CD4-positive, alpha-beta T cell treated with Interleukin-17A for 4 hours (primary cell): ENCODE measurements at regions not wholly inside any gene's neighbourhood (a gene's known extent, or its start where the extent isn't known, plus 50 kb on each side); places are given as distances from the start of the nearest gene placed in this dataset.
"Not testable (repeated sequence)": the region's sequence is repeated elsewhere in the genome, so short reads cannot be mapped to it uniquely, and the experiment has no call there.

Experiments
- DNase-seq: peaks from one replicate; pipeline ENCODE4 v3.0.0-alpha.2; 2020; ENCODE audit warnings: mixed read lengths

DNA sequence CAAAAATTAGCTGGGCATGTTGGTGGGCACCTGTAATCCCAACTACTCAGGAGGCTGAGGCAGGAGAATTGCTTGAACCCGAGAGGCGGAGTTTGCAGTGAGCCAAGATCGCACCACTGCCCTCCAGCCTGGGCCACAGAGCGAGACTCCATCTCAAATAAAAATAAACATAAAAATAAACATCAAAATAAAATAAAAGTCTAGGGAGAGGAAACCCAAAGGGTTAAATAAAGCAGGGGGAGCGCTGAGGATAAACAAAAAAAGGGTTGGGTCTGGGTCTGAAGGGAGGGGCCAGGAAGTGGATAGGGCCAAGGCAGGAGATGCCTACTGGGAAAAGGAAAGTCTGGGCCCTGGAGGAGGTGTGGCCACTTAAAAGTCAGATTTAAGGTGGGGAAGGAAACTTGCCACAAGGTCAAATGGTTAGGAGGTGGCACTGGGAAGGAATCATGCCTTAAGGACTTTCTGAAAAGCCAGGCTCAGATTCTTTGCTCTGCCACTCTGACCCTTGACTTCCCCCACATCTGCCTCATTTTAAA, 150.0 kb downstream of the ADSS2 start:
- DNase-seq = no peak

DNA sequence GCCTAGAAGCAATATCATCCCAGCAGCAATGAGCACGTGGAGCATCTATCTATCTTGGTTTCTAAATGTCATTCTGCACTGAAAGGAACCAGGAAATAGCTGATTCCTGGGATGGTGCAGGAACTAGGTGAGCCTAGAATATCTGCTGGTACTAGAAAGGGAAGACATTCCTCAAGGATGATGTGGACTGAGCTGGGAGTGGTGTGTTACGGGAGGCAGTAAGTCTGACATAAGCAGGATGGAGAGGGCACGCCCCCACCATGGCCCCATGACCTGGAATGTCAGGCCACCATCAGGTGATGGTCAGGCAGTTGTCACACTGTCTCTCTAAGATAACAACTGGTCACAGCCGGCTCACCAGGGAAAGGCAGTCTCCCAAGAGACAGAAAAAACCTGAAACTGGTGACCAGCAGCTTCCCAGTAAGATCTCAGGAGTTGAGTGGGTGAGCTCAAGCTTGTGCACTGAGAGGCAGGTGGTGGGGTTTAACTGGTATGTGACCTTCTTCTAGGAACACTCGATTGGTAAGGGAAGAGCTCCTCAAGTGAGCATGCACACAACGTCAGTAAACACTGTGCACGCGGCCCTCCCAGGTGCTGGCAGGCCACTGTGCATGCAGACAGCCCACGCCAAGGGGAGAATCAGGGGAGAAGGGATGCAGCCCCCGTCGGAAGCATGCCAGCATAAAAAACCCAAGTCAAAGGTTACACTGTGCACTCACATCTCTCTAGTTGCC, 148.7 kb downstream of the ADSS2 start:
- no peak for DNase-seq

DNA sequence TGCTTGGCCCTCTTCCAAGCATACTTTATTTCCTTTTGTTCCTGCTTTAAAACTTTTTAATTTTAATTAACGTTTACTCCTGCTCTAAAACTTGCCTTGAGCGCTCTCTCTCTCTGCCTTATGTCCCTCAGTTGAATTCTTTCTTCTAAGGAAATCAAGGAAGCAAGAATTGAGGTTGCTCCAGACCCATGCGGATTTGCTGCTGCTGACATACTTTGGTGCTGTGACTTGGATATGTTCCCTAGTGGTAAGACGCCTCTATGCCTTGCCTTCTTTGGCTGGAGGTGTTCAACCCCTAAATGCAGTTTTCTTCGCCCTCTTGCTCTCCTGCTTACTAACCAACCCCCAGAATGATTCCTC, 148.1 kb downstream of the ADSS2 start:
- DNase-seq = no peak

DNA sequence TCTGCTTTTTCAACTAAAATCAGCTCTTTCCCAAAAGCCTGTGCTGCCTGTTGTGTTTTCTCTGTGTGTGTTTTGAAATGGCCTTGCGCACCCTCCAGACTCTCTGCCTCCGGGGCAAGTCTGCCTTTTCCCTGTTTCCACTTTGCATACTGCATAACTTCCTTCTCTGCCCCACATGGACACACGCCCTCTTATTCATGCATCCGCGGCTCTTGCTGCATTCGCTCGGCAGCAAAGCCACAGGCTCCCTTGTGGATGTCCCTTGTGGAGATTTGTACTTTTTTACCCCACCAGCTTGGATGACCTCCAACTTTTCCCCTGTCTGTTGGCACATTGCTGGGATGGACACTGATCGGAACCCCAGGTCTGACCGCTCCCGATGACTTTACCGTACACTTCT, 147.6 kb downstream of the ADSS2 start:
- no peak for DNase-seq

DNA sequence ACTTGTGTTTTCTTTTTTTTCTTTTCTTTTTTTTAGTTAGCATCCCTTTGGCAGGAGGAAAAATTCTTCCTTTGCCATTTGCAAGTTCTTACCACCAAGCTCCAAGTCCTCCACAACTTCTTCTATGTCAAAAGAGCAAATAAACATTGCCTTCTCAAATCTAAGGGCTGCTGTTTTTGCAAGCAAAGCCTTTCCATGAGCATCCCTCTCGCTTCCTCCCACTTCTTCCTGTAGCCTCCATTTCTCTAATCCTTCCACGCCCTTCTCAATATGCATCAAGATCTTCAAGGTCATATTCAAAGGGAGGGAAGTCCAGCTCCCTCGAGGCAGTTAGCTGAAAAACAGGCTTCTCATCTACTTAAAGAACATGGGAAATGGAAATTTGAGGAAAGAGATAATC, 147.1 kb downstream of the ADSS2 start:
- no peak for DNase-seq

DNA sequence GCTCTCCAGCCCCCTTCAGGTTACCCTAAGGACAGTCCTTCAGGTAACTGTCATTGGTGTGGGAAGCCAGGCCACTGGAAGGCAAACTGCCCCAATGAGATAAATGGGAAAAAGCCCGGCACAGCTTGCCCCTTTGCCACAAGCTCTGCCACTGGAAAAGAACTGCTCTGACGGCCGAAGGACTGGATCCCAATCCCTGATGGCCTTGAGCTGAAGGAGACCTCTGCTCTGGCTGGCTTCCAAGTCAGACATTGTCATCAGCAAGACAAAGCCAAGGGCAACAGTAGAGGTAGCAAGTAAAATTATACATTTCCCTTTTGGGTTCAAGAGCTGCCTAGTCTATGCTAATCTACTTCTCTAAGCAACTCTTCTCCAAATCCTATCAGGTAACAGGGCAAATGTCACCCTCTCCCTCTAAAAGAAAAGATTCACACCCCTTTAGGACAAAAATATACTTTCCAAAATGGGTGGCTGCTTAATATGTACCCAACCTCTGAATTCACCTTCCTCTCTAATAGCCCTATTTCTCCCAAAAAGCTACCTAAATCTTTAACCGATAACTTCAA, 145.8 kb downstream of the ADSS2 start:
- no peak for DNase-seq

DNA sequence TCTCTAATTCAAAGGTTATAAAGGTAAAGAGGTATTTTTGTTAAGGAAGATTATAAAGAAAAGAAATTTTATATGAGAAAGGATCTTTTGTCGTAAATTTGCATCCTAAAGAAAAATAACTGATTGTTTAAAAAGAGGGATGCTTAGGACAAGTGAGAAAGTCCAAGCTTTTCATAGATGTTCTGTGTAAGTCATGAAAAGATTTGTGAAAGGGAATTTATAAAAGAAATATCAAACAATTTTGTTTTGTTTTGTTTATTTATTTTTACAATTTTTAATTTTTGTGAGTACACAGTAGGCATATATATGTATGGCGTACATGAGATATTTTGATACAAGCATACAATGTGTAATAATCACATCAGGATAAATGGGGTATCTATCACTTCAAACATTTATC, 145.2 kb downstream of the ADSS2 start:
- DNase-seq = no peak

DNA sequence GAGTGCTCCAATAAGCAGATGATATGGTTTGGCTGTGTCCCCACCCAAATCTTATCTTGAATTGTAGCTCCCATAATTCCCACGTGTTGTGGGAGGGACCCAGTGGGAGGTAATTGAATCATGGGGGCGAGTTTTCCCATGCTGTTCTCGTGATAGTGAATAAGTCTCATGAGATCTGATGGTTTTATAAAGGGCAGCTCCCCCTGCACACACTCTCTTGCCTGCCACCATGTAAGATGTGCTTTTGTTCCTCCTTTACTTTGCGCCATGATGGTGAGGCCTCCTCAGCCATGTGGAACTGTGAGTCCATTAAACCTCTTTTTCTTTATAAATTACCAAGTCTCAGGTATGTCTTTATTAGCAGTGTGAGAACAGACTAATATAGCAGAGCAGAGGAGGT, 142.5 kb downstream of the ADSS2 start:
- DNase-seq = not testable (repeated sequence)

DNA sequence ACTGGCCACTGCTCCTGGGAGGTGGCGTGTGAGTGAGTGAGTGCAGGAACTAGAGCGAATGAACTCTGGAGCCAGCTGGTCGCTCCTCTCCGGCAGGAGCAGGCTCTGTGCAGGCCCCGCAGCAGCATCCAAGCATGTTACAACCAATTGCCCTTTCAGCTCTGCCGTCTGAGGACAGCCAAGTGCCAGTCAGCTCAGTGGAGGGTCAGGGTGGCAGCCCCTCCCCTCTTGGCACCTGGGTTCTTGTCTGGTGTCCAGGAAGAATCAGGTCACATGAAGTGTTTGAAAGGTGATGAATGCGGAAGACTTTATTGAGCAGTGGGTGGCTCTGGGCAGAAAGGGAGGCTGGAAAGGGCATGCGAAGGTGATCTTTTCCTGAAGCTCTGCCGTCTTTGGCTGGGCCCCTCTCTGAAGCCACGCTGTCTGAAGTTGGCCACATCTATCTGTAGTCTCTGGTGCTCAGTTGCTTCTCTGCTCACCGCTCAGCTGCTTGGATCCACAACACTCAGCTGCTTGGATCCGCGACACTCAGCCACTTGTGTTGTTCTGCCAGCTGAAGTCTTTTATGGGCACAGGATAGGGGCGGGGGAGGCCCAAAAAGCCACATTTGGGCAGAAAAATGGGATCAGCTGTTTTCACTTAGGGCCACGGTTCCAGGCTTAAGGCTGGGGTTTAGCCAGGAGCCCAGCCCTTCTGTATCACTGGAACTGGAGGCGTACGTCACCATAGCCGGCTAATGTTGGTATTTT, 139.8 kb downstream of the ADSS2 start:
- no peak for DNase-seq

DNA sequence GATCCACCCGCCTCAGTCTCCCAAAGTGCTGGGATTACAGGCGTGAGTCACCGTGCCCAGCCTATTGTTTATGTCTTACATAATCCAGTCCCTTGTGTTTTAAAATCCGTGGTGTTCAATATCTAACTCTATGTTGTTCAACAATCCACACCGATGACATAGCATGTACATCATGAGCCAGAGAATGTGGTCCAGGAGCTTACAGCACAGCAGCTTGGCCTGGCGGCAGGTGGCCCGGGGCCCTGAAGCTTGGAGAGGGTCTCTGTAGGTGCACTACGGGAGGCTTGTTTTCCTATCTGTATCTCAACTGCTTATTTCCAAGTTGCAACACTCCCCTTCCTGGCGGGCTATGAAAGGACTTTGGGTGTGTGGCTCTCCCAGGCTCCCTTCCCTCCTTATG, 138.4 kb downstream of the ADSS2 start:
- DNase-seq = no peak

DNA sequence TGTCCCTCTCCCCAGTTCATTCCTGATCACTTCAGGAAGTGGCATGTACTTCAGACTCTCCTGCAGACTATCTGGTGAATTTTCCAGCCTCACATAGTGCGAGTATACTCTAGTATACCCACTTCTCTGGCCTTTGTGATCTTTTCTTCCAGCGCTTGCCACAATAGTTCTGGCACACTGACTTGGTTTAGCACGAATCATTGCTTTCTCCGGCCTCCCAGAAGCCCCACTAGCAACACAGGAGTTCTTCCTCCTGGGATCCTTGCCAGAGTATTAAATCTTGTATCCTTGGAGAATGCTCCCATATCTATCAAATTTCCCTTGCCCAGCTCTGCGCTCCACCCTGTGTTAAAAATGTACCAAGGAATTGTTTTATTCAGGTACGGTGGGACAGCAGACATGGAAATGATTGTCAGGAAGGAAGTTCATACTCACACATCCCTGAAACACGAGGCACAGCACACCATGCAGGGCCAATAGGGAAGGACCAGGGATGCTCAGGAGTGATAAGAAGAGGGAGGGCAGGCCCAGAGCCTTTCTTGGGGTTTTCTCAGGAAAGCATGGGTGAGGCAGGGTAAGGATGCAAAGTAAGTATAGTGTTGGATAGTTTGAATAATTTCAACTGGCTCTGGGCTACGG, 136.7 kb downstream of the ADSS2 start:
- no peak for DNase-seq

DNA sequence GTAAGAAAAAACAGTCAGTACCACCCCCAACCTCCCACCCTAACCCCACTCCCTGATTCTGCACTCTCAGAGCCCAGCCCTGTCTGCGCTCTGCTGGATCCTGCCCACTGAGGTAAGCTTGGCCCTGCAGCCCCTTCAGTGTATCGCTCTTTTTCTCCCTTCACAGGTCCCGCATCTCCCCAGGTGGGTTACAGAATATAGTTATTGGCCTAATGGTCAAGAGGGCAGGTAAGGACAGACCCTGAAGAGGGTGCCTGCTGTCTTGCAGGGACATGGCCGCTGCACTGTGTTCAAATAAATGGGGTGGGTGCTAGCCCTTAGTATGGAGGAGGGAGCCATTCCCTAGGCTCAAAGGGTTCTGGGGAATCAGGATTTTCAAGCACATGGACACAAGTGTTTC, 135.7 kb downstream of the ADSS2 start:
- no peak for DNase-seq

DNA sequence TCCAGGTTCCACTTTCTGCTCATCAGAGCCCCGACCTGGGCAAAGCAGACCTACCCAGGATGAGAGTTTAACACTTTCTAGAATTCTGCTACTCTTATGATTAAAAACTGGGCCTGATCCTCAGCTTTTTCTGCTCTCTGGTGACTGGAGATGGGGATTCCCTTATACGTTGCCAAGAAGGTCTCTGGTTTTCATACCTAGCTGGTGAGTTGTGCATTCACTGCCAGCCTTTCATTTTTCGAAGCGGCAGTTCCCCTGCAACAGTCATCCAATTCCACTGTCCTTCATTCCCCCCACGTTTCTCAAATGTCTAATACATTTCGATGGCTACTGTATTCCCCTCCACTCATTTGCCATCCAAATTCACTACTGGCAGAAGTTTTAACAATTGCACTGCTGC, 135.3 kb downstream of the ADSS2 start:
- no peak for DNase-seq

DNA sequence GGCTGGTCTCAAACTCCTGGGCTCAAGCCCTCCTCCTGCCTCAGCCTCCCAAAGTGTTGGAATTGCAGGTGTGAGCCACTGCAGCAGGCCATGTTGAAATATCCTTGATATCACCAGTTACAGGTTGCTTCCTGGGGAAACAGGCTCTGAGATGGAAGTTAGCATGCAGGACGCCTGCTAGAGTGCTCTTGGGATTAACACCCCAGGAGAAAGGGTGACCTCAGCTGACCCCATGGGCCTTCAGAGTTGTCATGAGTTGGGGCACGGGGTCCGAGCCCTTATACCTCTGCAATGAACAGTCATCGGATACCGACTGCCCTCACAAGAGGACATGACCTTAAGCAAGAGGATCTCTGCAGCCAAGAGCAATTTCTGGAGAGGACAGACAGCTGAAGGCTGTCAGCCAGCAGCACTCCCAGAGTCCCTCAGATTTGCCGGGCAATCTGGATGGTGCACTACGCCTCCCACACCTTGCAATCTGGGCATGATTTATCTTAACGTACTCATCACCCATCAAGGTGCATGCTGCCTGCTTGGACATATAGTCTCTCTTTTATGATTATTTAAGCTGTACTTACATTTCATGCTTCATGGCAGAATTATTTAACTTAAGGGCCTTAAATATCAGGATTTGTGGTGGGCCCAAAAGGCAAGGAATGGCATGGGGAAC, 134.6 kb downstream of the ADSS2 start:
- no peak for DNase-seq

DNA sequence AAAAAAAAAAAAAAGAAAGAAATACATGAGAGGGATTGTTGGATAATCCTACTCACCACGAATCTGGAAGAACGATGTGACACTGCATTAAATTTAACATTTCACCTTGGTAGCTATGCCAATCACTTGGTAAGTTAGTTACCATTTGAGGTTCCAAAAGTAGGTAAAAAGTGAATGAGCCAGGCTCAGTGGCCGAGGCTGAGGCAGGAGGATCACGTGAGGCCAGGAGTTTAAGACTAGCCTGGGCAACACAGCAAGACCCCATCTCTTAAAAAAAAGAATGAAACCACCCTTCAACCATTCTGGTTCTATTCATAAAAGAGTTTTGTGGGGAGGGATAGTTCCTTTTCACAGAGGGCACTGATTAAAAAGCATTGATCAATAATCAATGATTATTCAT, 133.6 kb downstream of the ADSS2 start:
- no peak for DNase-seq

DNA sequence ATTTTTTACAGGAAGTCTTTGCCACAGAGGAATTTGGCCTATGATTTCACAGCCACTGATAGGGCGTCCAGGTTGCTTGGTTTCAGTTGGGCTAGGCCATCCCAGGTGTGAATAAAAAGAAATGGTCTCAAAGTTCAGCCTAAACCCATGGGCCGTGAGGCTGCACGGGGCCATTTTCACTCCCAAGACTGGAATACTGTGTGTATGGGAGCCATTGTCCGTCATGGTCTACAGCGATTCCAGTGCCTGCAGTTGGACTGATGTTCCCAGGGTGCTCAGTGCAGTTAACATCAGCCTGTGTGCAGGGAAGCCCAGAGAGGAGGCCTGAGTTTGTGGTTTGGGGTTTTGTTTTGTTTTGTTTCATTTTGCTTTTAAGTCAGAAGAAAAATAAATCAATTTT, 133.2 kb downstream of the ADSS2 start:
- no peak for DNase-seq

DNA sequence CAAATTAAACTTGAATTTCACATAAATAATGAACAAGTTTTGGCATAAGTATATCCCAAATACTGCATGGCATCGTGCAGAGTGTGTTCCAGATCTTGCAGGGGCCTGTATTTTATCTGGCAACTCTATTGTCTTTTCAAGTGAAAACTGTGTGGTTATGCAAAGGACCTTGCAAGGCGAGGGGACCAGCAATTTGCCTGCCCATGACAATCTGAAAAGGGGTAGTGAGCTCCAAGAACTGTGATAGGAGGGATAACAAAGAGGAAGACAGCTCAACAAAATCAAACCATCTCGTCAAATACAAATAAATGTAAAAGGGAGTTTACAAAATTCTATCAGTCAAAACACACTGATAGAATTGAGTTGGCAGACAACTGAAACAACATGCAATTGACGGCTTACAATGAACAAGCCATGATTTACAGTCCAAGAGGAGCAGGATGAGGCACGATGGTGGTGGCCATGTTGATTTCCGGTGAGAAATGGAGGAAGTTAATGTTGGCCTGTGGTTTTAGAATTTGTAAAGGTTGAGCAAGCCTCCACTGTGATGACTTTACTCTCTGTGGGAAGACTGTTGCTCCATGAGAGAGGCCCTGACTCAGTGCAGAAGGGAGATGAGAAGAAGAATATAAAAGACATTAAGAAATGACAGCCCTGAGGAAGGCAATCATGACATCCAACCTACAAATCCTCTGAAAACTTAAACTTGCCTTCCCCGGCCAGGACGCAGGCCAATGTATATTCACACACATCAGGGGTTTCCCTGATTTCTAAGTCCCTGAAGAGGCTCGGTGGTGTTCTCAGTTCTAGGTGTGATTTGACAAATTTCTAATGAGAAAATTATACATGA, 132.2 kb downstream of the ADSS2 start:
- DNase-seq = peak; percentile 52

DNA sequence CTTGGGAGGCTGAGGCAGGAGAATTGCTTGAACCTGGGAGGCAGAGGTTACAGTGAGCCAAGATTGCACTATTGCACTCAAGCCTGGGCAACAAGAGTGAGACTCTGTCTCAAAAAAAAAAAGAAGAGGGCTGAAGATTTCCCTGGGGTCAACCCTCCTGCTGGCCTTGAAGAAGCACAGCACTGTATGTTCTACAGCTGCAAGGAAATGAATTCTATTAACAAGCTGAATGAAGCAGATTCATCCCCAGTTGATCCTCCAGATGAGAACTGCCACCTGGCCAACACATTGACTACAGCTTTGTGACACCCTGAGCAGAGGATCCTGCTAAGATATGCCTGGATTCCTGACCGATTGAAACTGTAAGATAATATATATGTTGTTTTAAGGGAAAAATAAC, 129.5 kb downstream of the ADSS2 start:
- no peak for DNase-seq

DNA sequence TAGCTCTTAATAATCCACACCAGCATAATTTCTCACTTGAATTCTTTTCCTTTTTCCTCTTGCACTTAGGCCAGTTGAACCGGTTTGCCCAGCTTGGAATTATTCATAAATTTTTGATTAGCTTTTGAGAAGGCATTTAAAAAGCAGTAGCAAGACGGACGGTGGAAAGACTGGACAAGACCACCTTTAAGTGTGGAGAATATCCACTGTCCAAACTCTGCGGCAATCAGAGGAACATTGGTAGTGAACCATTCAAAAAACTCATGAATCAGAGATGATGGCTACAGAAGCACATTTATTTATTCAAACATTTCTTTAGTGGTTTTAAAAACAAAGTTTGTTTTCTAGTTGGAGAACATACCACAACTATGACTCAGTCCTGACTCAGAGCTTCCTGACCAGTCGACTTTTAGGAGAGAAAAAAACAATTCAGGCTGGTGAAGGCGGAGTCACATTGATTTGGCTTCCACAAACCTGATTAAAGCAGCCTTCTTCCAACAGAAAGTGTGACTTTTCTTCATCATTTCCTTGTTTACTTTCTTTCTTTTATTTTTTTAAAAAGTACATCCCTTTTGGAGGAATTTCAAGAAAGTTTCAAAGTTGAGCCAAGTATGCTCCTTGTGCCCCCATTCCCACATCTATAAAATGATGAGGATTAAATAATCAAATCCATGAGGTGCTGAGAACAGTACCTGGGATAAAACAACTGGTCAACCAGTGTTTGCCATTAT, 128.8 kb downstream of the ADSS2 start:
- peak; percentile 50 for DNase-seq

DNA sequence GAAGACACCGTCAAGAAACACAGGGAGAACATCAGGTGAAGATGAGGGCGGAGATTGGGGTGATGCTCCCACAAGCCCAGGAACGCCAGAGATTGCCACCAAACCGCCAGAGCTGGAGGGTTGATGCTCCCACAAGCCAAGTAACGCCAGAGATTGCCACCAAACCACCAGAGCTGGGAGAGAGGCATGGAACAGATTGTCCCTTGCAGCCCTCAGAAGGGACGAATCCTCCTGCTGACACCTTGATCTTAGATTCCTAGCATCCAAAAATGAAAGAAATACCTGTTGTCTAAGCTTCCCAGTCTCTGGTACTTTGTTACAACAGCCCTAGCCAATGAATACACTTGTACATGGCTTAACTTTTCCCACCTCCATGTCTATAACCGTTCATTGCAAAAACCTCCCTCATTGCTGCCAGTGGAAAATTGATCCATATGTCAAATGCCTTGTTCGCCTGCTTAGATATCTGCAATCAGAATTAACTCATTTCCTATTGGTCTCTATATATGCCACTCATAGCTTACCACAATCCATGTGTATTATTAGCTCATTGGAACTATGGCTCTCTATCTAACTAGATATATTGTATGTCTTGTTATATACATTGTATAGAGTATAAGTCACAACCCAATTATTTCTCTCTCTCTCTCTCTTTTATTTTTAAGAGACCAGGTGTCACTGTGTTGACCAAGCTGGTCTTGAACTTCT, 127.4 kb downstream of the ADSS2 start:
- no peak for DNase-seq
